ENCODE measurements at regions not wholly inside any gene's neighbourhood (a gene's known extent, or its start where the extent isn't known, plus 50 kb on each side); places are given as distances from the start of the nearest gene placed in this dataset.

DNA sequence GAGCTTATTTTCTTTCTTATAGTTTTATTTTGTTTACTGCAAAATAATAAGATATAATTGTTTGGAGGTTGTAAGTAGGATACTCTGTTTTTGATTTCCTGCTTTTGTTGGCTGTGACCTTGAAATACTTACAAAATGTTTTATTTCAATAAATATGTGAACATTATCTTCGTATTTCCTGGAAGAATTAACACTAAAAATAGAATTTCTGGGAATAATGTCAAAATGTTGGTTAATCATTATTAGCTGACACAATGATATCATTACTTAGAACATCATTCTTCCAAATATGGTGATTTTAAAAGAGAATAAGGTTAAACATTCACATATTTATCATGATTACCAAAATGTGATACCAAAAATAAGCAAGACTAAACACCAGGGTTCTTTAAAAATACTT is 1148.6 kb upstream of the PRR20A start:
- no peaks in the 10 kb centered on the region for H3K36me3 ChIP-seq
- no peaks in the 10 kb centered on the region for H3K27me3 ChIP-seq
- H3K4me1 ChIP-seq: no peaks in the 10 kb centered on the region
- DNase-seq: no peak
- TF ChIP-seq, protein P1, sequence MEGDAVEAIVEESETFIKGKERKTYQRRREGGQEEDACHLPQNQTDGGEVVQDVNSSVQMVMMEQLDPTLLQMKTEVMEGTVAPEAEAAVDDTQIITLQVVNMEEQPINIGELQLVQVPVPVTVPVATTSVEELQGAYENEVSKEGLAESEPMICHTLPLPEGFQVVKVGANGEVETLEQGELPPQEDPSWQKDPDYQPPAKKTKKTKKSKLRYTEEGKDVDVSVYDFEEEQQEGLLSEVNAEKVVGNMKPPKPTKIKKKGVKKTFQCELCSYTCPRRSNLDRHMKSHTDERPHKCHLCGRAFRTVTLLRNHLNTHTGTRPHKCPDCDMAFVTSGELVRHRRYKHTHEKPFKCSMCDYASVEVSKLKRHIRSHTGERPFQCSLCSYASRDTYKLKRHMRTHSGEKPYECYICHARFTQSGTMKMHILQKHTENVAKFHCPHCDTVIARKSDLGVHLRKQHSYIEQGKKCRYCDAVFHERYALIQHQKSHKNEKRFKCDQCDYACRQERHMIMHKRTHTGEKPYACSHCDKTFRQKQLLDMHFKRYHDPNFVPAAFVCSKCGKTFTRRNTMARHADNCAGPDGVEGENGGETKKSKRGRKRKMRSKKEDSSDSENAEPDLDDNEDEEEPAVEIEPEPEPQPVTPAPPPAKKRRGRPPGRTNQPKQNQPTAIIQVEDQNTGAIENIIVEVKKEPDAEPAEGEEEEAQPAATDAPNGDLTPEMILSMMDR (IDR thresholded peaks at IDR 0.05): no peak
- TF ChIP-seq EP300 (IDR thresholded peaks at IDR 0.05) (no peak), POLR2AphosphoS5 (IDR thresholded peaks at IDR 0.05) (no peak), POLR2A (IDR thresholded peaks at IDR 0.05) (no peak)
- 3 to 23% methylated on average over 1 of the region's 1 CpG for WGBS, 2 donors
- H3K27ac ChIP-seq: no peak overlapping the region
- H3K4me3 ChIP-seq: no peak overlapping the region
- H3K9me3 ChIP-seq: no peaks in the 10 kb centered on the region
- intact Hi-C loops (cut with DNase I): no loop called here

DNA sequence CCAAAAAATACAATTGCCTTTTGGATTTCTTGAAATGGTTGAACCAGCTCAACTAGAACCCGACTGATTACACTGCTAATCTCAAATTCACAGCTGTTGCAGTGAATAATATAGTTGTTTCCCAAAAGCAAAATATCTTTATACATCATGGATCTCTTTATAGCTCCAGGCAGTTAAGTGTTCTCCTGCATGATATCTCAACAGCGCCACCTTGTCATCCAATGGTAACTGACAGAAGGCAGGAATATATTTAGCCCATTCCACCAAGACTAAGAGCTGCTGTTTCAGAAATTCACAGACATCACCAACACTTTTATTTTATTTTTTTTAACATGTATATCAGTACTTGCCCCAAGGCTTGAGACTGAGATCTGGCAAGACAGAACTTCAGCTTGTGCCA is 1141.0 kb upstream of the PRR20A start:
- WGBS, 2 donors: 77 to 88% methylated on average over 2 of the region's 2 CpGs
- Histone ChIP-seq H3K27me3 (no peaks in the 10 kb centered on the region), H3K27ac (no peak overlapping the region), H3K9me3 (peaks cover 0 to 7% (median 0%) of the 10 kb centered on the region in 4 donors), H3K36me3 (no peaks in the 10 kb centered on the region), H3K4me1 (no peaks in the 10 kb centered on the region), H3K4me3 (no peak overlapping the region)
- intact Hi-C loops (cut with DNase I): no loop called here
- no peak for DNase-seq
- TF ChIP-seq POLR2A (IDR thresholded peaks at IDR 0.05) (no peak), EP300 (IDR thresholded peaks at IDR 0.05) (no peak)

DNA sequence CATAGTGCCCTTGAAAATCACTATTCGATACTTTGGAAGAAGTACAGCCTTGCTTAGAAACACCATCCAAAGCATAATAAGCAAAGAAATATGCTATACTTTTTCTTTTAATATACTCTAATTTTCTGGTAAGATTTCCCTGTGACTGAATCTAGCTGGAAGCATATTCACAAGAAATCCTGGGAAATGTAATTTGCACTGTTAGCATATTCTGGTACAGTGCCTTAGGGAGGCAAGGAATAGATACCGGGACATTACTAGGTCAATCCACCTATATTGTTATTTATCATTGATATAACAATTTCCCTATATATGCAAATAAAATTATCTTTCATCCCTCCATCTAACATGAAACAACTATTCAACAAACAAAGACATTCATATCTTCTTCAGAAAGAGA is 1131.3 kb upstream of the PRR20A start:
- no peaks in the 10 kb centered on the region for H3K9me3 ChIP-seq
- TF ChIP-seq, protein P1 (IDR thresholded peaks at IDR 0.05): no peak
- TF ChIP-seq POLR2A (IDR thresholded peaks at IDR 0.05) (no peak), POLR2AphosphoS5 (IDR thresholded peaks at IDR 0.05) (no peak)
- no peak overlapping the region for H3K27ac ChIP-seq
- intact Hi-C loops (cut with DNase I): no loop called here
- no peaks in the 10 kb centered on the region for H3K36me3 ChIP-seq
- H3K4me1 ChIP-seq: no peaks in the 10 kb centered on the region
- H3K4me3 ChIP-seq: no peak overlapping the region
- 91 to 95% methylated on average over 2 of the region's 2 CpGs for WGBS, 2 donors
- no peaks in the 10 kb centered on the region for H3K27me3 ChIP-seq
- no peak for DNase-seq

DNA sequence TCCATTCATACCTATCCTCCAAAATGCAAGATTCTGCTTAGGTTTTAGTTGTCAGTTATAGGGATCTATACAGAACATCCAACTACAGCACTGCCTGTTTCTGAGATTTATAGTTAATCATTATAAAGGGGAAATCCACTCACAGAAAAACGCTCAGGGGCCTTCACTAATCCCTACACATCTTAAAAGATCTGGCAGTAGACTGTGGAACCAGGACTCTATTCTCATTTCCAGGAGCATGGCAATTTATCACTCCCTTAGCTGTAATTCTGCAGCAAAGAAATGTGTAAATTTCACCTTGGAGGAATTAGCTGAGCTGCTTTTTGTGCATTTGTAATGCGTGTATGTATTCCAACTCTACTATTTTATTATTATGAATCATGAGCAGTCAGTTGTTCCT is 1128.1 kb upstream of the PRR20A start:
- no peaks in the 10 kb centered on the region for H3K9me3 ChIP-seq
- intact Hi-C loops (cut with DNase I): no loop called here
- H3K4me1 ChIP-seq: no peaks in the 10 kb centered on the region
- no peak overlapping the region for H3K27ac ChIP-seq
- TF ChIP-seq EP300 (IDR thresholded peaks at IDR 0.05): no peak
- no peak for TF ChIP-seq POLR2AphosphoS5 (IDR thresholded peaks at IDR 0.05)
- TF ChIP-seq POLR2A (IDR thresholded peaks at IDR 0.05): no peak
- TF ChIP-seq, protein P1 (IDR thresholded peaks at IDR 0.05): no peak
- H3K4me3 ChIP-seq: no peak overlapping the region
- WGBS, 2 donors: 61 to 72% methylated on average over 2 of the region's 2 CpGs
- DNase-seq: no peak
- H3K27me3 ChIP-seq: no peaks in the 10 kb centered on the region
- H3K36me3 ChIP-seq: no peaks in the 10 kb centered on the region

DNA sequence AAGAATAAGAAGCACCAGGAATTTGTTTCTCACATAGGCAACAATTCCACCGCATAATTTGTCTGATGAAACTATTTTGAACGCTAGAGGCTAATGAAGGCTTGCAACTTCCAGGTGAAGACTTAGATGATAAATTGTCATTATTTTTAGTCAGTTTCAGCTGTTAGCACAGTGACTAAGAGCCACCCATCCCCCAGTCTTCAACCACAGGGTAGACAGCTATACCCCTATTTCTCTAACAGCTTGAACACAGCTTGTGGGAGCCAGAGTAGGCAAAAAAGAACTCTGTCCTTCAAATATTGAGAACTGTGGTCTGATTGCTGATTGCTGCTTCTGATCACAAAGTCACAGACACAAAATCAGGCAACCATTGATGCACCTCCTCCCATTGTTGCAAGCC is 1124.8 kb upstream of the PRR20A start:
- no peaks in the 10 kb centered on the region for H3K9me3 ChIP-seq
- TF ChIP-seq POLR2AphosphoS5 (IDR thresholded peaks at IDR 0.05) (no peak), EP300 (IDR thresholded peaks at IDR 0.05) (no peak)
- TF ChIP-seq, protein P1 (IDR thresholded peaks at IDR 0.05): no peak
- no peaks in the 10 kb centered on the region for H3K4me1 ChIP-seq
- DNase-seq: no peak
- WGBS, 2 donors: 46 to 80% methylated on average over 2 of the region's 2 CpGs
- H3K27me3 ChIP-seq: no peaks in the 10 kb centered on the region
- no peak overlapping the region for H3K27ac ChIP-seq
- intact Hi-C loops (cut with DNase I): no loop called here
- no peaks in the 10 kb centered on the region for H3K36me3 ChIP-seq
- no peak overlapping the region for H3K4me3 ChIP-seq

All from sigmoid colon (tissue), 6 donors.